Mesothelial cell of epicardium (in vitro differentiated cells): ENCODE measurements at regions not wholly inside any gene's neighbourhood (a gene's known extent, or its start where the extent isn't known, plus 50 kb on each side); places are given as distances from the start of the nearest gene placed in this dataset.
"Not testable (repeated sequence)": the region's sequence is repeated elsewhere in the genome, so short reads cannot be mapped to it uniquely, and the experiment has no call there.

Experiments used
- DNase-seq, 2 experiments: peaks; one replicate each; pipeline ENCODE4 v3.0.0; 2021; ENCODE audit warnings: low spot score in 2 of 2; ENCODE audit not compliant: unreplicated experiment in 2 of 2
- H3K27ac Mint-ChIP-seq: 2 replicates; pipeline ENCODE4 v1.8.0; 2021; ENCODE audit warnings: mixed read lengths
- H3K27me3 Mint-ChIP-seq: 2 replicates; pipeline ENCODE4 v1.8.0; 2021; ENCODE audit warnings: low read depth, mixed read lengths
- H3K36me3 Mint-ChIP-seq: 2 replicates; pipeline ENCODE4 v1.8.0; 2021; ENCODE audit warnings: mixed read lengths
- H3K4me1 Mint-ChIP-seq: 2 replicates; pipeline ENCODE4 v1.8.0; 2021; ENCODE audit warnings: mixed read lengths
- H3K4me3 Mint-ChIP-seq: 2 replicates; pipeline ENCODE4 v1.8.0; 2021; ENCODE audit warnings: mild to moderate bottlenecking, moderate library complexity, mixed read lengths
- H3K9me3 Mint-ChIP-seq: 2 replicates; pipeline ENCODE4 v1.8.0; 2021; ENCODE audit warnings: mixed read lengths

- not testable (repeated sequence) for H3K36me3 Mint-ChIP-seq, H3K9me3 Mint-ChIP-seq, H3K4me3 Mint-ChIP-seq, H3K4me1 Mint-ChIP-seq, H3K27me3 Mint-ChIP-seq, H3K27ac Mint-ChIP-seq
- peak in 1 of 2 experiments; percentile 65 for DNase-seq
These were observed 235.9 kb downstream of the BCL2L11 start for GRCh38 chr2:111356512-111357031.

DNA sequence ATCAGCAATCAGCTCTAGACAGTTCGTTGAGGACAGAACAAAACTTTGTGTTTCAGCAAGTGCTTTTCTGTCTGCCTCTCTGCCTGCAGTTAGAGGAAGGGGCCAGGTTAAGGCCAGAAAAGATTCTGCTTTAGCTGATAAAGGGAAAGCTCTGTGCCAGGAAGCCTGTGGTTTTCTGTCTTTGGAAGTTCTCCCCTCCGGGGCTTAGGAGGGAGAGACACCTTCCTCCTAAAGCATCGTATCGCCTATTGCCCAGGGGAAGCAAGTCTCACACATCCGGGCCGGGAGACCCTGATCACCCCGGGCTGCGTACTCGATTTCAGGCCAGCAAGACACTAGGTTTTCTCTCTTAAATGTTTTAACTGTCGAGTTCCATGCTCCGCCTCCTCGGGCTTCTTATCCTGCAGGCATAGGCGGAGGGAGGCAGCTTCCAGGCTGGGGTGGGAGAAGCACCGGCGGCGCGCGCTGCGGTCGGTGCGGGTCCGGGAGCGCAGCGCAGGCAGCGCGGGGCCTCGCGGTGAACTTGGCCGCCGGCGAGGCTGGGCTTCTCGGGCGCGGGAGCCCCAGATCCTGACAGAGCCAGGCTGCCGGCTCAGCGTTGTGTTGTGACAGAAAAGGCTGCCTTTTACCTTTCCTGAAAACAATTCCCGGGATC lies 245.4 kb downstream of the BCL2L11 start:
- H3K4me1 Mint-ChIP-seq, H3K27me3 Mint-ChIP-seq, H3K36me3 Mint-ChIP-seq, H3K9me3 Mint-ChIP-seq: not testable (repeated sequence)
- peak overlapping the region; percentile 42 for H3K4me3 Mint-ChIP-seq
- H3K27ac Mint-ChIP-seq, result peak overlapping the region; percentile 77
- DNase-seq, result peak in 1 of 2 experiments; percentile 57

- not testable (repeated sequence) for H3K9me3 Mint-ChIP-seq, H3K36me3 Mint-ChIP-seq, H3K27ac Mint-ChIP-seq, H3K4me3 Mint-ChIP-seq, H3K27me3 Mint-ChIP-seq, H3K4me1 Mint-ChIP-seq, DNase-seq
These were observed 245.9 kb downstream of the BCL2L11 start for GRCh38 chr2:111366641-111367029.

- H3K27ac Mint-ChIP-seq, H3K36me3 Mint-ChIP-seq, H3K4me3 Mint-ChIP-seq, DNase-seq, H3K4me1 Mint-ChIP-seq, H3K27me3 Mint-ChIP-seq, H3K9me3 Mint-ChIP-seq: not testable (repeated sequence)
These were observed 246.4 kb downstream of the BCL2L11 start for GRCh38 chr2:111367080-111367479.

DNA sequence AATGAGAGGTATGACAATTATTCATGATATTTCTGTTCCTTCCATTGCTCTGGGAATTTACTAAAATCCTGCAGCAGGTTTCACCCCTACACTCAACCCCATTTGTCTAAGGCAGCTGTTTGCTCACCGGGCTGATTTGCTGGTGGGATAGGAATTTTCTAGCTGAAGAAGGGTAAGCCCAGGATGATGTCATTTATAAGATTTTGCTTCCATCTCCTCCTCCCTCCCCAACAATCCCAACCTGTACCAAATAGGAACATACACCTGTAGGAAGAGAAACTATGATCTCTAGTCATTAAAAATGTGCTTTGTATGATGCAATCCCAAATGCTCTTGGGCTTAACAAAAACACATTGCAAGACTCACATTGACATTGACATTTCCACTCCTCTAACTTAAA lies 247.2 kb downstream of the BCL2L11 start:
- H3K9me3 Mint-ChIP-seq, H3K4me3 Mint-ChIP-seq, H3K36me3 Mint-ChIP-seq, H3K27me3 Mint-ChIP-seq, DNase-seq, H3K27ac Mint-ChIP-seq, H3K4me1 Mint-ChIP-seq: not testable (repeated sequence)

- not testable (repeated sequence) for H3K9me3 Mint-ChIP-seq, H3K4me3 Mint-ChIP-seq, H3K4me1 Mint-ChIP-seq, H3K36me3 Mint-ChIP-seq, DNase-seq, H3K27ac Mint-ChIP-seq, H3K27me3 Mint-ChIP-seq
These were observed 247.6 kb downstream of the BCL2L11 start for GRCh38 chr2:111368288-111368687.

- DNase-seq, H3K4me1 Mint-ChIP-seq, H3K27me3 Mint-ChIP-seq, H3K27ac Mint-ChIP-seq, H3K4me3 Mint-ChIP-seq, H3K36me3 Mint-ChIP-seq, H3K9me3 Mint-ChIP-seq: not testable (repeated sequence)
These were observed 252.3 kb downstream of the BCL2L11 start for GRCh38 chr2:111373060-111373459.

DNA sequence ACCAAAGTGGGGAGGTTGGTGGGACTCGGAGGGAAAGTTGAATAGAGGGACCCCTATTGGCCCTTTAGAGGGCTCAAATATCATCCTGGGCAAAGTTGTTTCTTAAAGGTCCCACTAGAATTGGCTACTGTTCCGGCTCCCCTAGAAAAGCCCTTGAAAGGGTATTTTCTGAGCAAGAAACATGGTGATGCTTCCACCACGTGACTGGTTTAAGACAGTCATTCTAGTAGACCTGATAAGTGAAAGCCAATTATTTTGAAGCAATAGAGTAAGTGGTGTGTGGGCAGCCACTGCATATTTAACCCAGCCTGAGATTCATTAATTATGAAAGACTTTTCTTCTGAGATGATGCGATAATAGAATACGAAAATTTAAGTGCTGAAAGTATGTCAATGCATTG lies 253.3 kb downstream of the BCL2L11 start:
- H3K36me3 Mint-ChIP-seq, H3K4me3 Mint-ChIP-seq, H3K27me3 Mint-ChIP-seq, H3K4me1 Mint-ChIP-seq, DNase-seq, H3K27ac Mint-ChIP-seq, H3K9me3 Mint-ChIP-seq: not testable (repeated sequence)

DNA sequence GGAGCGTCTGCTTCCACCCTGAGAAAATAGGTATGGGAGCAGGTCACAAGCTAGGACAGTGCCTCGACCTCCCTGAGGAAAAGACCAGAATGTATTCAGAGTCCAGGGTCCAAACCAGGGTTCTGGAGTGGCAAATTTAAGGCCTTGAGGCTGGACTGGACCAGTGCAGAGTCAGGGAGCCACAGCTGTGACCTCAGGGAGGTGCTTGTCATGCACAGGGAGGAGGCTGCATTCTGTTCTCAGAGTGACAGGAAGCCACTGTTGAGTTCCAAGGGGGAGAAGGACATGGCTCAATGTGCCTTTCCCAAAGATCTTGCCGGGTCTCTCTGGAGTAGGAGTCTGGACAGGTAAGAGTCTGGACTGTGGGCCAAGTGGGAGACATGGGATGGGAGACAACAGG lies 254.0 kb downstream of the BCL2L11 start:
- H3K4me3 Mint-ChIP-seq, H3K27me3 Mint-ChIP-seq, DNase-seq, H3K9me3 Mint-ChIP-seq, H3K36me3 Mint-ChIP-seq, H3K4me1 Mint-ChIP-seq, H3K27ac Mint-ChIP-seq: not testable (repeated sequence)

DNA sequence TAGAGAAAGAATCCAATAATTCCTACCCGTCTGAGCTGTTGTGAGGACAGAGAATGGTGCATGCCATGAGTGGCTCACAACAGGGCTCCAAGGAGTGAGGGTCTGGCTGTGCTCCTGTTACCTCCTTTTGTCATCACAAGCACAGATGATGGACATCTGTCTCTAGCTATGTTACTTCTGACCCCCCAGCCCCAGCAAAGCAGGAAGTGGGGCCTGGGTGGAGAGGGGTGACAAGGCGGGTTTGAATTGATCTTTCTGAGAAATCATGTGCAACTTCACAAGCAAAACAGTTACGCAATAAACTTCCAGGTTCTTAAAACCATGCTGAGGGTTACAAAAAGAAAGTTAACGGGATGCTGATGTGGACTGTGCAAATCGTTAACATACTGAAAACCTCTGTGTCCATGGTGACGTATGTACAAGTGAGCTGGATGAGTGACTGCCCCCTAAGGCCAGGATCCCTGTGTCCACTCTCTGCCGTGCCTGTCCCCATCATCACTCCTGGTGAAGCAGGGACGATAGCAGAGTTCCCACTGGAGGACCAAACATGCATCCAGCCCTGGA lies 254.7 kb downstream of the BCL2L11 start:
- not testable (repeated sequence) for H3K27me3 Mint-ChIP-seq, H3K27ac Mint-ChIP-seq, DNase-seq

GRCh38 chr2:111376272-111376970 lies 255.7 kb downstream of the BCL2L11 start:
- not testable (repeated sequence) for DNase-seq, H3K4me1 Mint-ChIP-seq, H3K36me3 Mint-ChIP-seq, H3K4me3 Mint-ChIP-seq, H3K27ac Mint-ChIP-seq, H3K9me3 Mint-ChIP-seq, H3K27me3 Mint-ChIP-seq

More for the DNA sequence above, 254.7 kb downstream of the BCL2L11 start:
- H3K4me1 Mint-ChIP-seq, H3K36me3 Mint-ChIP-seq, H3K4me3 Mint-ChIP-seq, H3K9me3 Mint-ChIP-seq: not testable (repeated sequence)

- peak overlapping the region; percentile 80 for H3K27ac Mint-ChIP-seq
- DNase-seq, result not testable (repeated sequence)
These were observed 256.2 kb downstream of the BCL2L11 start for GRCh38 chr2:111376971-111377352.

GRCh38 chr2:111377386-111377959 lies 256.8 kb downstream of the BCL2L11 start:
- not testable (repeated sequence) for H3K36me3 Mint-ChIP-seq, H3K9me3 Mint-ChIP-seq, DNase-seq, H3K4me3 Mint-ChIP-seq, H3K4me1 Mint-ChIP-seq, H3K27ac Mint-ChIP-seq, H3K27me3 Mint-ChIP-seq

More at GRCh38 chr2:111376971-111377352, 256.2 kb downstream of the BCL2L11 start:
- not testable (repeated sequence) for H3K4me1 Mint-ChIP-seq, H3K27me3 Mint-ChIP-seq, H3K4me3 Mint-ChIP-seq, H3K9me3 Mint-ChIP-seq, H3K36me3 Mint-ChIP-seq

DNA sequence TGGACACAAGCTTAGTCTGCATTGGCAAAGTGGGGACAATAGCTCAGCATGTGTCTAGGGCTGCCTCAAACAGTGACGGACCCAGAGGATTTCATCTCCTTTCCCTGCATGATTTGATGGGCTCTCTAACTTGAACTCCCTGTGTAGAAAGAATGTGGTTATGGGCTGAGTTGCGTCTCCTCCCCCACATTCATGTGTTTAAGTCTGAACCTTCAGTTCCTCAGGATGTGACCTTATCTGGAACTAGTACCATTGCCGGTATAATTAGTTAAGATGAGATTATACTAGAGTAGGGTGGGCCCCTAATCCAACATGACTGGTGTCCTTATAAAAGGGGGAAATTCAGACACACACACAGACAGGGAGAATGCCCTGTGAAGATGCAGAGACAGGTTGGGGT lies 257.6 kb downstream of the BCL2L11 start:
- not testable (repeated sequence) for DNase-seq, H3K27me3 Mint-ChIP-seq, H3K9me3 Mint-ChIP-seq, H3K27ac Mint-ChIP-seq, H3K4me3 Mint-ChIP-seq, H3K36me3 Mint-ChIP-seq, H3K4me1 Mint-ChIP-seq
